HG02763 (cell line): ENCODE measurements at regions not wholly inside any gene's neighbourhood (a gene's known extent, or its start where the extent isn't known, plus 50 kb on each side); places are given as distances from the start of the nearest gene placed in this dataset.
"Not testable (repeated sequence)": the region's sequence is repeated elsewhere in the genome, so short reads cannot be mapped to it uniquely, and the experiment has no call there.

Source experiments
- ATAC-seq: cut with Tn5 transposase; IDR thresholded peaks from one replicate; pipeline ENCODE4 v1.9.1; 2021; ENCODE audit warnings: mild to moderate bottlenecking, moderate library complexity; ENCODE audit not compliant: unreplicated experiment

GRCh38 chr2:142758973-142759372 lies 118.5 kb upstream of the KYNU start:
- no peak for ATAC-seq

GRCh38 chr2:142757111-142757510 lies 120.4 kb upstream of the KYNU start:
- no peak for ATAC-seq

GRCh38 chr2:142756430-142756829 lies 121.0 kb upstream of the KYNU start:
- no peak for ATAC-seq

- ATAC-seq, result no peak
These were observed 122.3 kb upstream of the KYNU start for GRCh38 chr2:142755191-142755590.

- no peak for ATAC-seq
These were observed 123.3 kb upstream of the KYNU start for GRCh38 chr2:142754182-142754581.

- no peak for ATAC-seq
These were observed 126.6 kb upstream of the KYNU start for GRCh38 chr2:142750858-142751257.

- no peak for ATAC-seq
These were observed 128.8 kb upstream of the KYNU start for GRCh38 chr2:142748559-142749099.

- ATAC-seq, result no peak
These were observed 131.8 kb upstream of the KYNU start for GRCh38 chr2:142745691-142746090.

GRCh38 chr2:142742371-142743214 lies 134.9 kb upstream of the KYNU start:
- ATAC-seq, result no peak

GRCh38 chr2:142741764-142742269 lies 135.6 kb upstream of the KYNU start:
- no peak for ATAC-seq

GRCh38 chr2:142734770-142735169 lies 142.7 kb upstream of the KYNU start:
- ATAC-seq, result no peak

- no peak for ATAC-seq
These were observed 143.2 kb upstream of the KYNU start for GRCh38 chr2:142734231-142734630.

GRCh38 chr2:142729814-142730213 lies 147.7 kb upstream of the KYNU start:
- ATAC-seq, result not testable (repeated sequence)

- ATAC-seq, result not testable (repeated sequence)
These were observed 149.5 kb upstream of the KYNU start for GRCh38 chr2:142727821-142728478.

- ATAC-seq, result no peak
These were observed 152.1 kb upstream of the KYNU start for GRCh38 chr2:142725386-142725785.

GRCh38 chr2:142724713-142725349 lies 152.6 kb upstream of the KYNU start:
- ATAC-seq, result no peak

GRCh38 chr2:142724186-142724585 lies 153.3 kb upstream of the KYNU start:
- ATAC-seq, result no peak

GRCh38 chr2:142723236-142723635 lies 154.2 kb upstream of the KYNU start:
- ATAC-seq, result no peak

- ATAC-seq, result no peak
These were observed 154.9 kb upstream of the KYNU start for GRCh38 chr2:142722569-142722968.

- ATAC-seq, result no peak
These were observed 155.4 kb upstream of the KYNU start for GRCh38 chr2:142722086-142722485.

- no peak for ATAC-seq
These were observed 156.4 kb upstream of the KYNU start for GRCh38 chr2:142721015-142721414.
